ENCODE measurements at regions not wholly inside any gene's neighbourhood (a gene's known extent, or its start where the extent isn't known, plus 50 kb on each side); places are given as distances from the start of the nearest gene placed in this dataset.

- TF ChIP-seq FOXK1 (CRISPR knock-in tag; IDR thresholded peaks at IDR 0.05) (no peak), JUN (CRISPR knock-in tag; IDR thresholded peaks at IDR 0.05) (no peak)
- TF ChIP-seq, protein P1, sequence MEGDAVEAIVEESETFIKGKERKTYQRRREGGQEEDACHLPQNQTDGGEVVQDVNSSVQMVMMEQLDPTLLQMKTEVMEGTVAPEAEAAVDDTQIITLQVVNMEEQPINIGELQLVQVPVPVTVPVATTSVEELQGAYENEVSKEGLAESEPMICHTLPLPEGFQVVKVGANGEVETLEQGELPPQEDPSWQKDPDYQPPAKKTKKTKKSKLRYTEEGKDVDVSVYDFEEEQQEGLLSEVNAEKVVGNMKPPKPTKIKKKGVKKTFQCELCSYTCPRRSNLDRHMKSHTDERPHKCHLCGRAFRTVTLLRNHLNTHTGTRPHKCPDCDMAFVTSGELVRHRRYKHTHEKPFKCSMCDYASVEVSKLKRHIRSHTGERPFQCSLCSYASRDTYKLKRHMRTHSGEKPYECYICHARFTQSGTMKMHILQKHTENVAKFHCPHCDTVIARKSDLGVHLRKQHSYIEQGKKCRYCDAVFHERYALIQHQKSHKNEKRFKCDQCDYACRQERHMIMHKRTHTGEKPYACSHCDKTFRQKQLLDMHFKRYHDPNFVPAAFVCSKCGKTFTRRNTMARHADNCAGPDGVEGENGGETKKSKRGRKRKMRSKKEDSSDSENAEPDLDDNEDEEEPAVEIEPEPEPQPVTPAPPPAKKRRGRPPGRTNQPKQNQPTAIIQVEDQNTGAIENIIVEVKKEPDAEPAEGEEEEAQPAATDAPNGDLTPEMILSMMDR (IDR thresholded peaks at IDR 0.05): no peak
Observed at GRCh38 chr14:100454437-100454836, 131.3 kb downstream of the SLC25A47 start.
